ENCODE measurements at regions not wholly inside any gene's neighbourhood (a gene's known extent, or its start where the extent isn't known, plus 50 kb on each side); places are given as distances from the start of the nearest gene placed in this dataset.
A peak's percentile ranks its signal among the peaks of the same experiment; 100 is the strongest.
"Not testable (repeated sequence)": the region's sequence is repeated elsewhere in the genome, so short reads cannot be mapped to it uniquely, and the experiment has no call there.

DNA sequence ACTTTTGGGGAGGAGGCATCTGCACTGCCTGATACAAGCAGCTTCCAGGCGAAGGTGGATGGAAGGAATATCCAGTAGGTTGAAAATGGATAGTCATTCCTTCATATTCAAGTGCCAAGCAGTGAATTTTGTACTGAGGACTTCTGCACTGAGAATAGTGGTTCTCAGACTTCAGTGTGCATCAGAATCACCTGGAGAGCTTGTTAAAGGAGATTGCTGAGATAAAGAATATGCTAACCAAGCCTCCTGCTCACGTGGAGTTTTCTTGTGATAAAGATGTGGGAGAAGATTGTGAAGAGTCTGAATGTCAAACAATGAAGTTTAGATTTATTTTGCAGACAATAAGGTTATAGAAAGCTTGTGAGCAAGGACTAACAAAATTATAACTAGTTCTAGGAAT, 97.8 kb downstream of the HFE start:
- DNase-seq (ENCODE audit: low read depth) = no peak
- TF ChIP-seq, protein P1, sequence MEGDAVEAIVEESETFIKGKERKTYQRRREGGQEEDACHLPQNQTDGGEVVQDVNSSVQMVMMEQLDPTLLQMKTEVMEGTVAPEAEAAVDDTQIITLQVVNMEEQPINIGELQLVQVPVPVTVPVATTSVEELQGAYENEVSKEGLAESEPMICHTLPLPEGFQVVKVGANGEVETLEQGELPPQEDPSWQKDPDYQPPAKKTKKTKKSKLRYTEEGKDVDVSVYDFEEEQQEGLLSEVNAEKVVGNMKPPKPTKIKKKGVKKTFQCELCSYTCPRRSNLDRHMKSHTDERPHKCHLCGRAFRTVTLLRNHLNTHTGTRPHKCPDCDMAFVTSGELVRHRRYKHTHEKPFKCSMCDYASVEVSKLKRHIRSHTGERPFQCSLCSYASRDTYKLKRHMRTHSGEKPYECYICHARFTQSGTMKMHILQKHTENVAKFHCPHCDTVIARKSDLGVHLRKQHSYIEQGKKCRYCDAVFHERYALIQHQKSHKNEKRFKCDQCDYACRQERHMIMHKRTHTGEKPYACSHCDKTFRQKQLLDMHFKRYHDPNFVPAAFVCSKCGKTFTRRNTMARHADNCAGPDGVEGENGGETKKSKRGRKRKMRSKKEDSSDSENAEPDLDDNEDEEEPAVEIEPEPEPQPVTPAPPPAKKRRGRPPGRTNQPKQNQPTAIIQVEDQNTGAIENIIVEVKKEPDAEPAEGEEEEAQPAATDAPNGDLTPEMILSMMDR (conservative IDR thresholded peaks at IDR 0.05; ENCODE audit: low read depth, low read length) = no peak
- H3K4me3 ChIP-seq (ENCODE audit: low read depth, low read length) = no peak overlapping the region

DNA sequence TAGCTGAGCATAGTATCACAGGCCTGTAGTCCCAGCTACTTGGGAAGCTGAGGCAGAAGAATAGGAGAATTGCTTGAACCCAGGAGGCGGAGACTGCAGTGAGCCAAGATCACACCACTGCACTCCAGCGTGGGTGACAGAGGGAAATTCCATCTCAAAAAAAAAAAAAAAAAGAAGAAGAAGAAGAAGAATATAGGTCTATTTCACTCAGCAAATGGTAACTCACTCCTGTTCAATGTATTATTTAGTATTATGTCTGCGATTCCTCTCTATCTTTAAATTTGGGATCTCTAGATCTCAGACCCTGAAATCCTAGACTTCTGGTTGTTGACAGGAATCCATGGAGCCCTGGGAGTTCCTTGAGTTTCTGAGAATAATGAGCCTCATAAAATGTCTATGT, 98.6 kb downstream of the HFE start:
- TF ChIP-seq, protein P1 (conservative IDR thresholded peaks at IDR 0.05; ENCODE audit: low read depth, low read length) = no peak
- DNase-seq (ENCODE audit: low read depth) = no peak
- H3K4me3 ChIP-seq (ENCODE audit: low read depth, low read length) = no peak overlapping the region

DNA sequence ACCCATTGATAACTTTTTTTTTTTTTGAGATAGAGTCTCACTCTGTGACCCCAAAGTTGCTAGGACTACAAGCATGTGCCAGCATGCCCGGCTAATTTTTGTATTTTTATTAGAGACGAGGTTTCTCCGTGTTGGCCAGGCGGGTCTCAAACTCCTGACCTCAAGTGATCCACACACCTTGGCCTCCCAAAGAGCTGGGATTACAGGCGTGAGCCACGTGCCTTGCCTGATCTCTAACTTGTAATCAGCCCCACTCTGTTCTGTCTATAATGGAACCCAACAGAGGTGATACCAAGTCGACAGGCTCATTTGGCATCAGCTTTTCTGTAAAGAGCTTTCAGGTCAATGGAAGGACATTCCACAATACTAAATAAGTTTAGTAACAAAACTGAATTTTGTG, 99.4 kb downstream of the HFE start:
- DNase-seq (ENCODE audit: low read depth) = no peak
- no peak overlapping the region for H3K4me3 ChIP-seq (ENCODE audit: low read depth, low read length)
- TF ChIP-seq, protein P1 (conservative IDR thresholded peaks at IDR 0.05; ENCODE audit: low read depth, low read length) = no peak

DNA sequence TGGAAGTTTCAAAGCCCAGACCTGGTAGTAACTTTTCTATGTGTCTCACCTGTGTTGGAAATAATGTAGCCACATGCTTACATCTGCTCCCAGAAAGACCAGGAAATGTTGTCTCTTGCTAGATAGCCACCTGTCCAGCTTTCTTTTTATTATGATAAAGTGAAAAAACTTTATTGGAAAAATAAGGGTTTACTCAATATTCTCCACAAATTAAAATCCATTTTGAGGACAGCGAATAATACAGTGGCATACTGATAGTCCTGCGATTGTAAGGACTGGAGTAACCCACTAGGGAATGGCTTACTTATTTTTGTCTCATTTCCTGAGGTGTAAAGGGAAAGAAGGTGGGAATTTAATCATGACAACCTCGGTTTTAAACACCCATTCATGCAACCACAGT, 100.1 kb downstream of the HFE start:
- TF ChIP-seq, protein P1 (conservative IDR thresholded peaks at IDR 0.05; ENCODE audit: low read depth, low read length) = no peak
- no peak overlapping the region for H3K4me3 ChIP-seq (ENCODE audit: low read depth, low read length)
- no peak for DNase-seq (ENCODE audit: low read depth)

DNA sequence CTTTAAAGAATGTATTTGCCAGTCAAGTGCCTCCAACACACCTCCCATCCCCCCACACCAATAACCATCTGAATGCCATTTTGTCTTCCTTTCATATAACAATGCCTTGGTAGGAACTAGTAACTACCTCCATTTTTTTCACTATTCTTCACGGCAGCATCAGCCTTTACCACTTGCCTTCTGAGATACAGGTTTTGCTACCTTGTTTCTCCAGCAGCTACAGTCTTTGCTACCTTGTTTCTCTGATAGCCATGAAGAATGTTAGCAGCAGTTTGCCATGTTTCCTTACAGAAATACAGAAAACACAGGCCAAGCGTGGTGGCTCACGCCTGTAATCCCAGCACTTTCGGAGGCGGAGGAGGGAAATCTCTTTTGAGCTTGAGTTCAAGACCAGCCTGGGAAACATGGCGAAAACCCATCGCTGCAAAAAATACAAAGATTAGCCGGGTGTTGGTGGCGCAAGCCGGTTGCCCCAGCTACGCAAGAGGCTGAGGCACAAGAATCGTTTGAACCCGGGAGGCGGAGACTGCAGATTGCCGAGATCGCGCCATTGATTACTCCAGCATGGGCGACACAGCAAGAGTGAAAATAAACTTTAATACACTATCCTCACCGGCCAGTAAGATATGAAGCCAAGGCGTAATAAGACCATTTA, 100.9 kb downstream of the HFE start:
- H3K4me3 ChIP-seq (ENCODE audit: low read depth, low read length) = peak overlapping the region; percentile 63
- TF ChIP-seq, protein P1 (conservative IDR thresholded peaks at IDR 0.05; ENCODE audit: low read depth, low read length) = no peak
- no peak for DNase-seq (ENCODE audit: low read depth)

DNA sequence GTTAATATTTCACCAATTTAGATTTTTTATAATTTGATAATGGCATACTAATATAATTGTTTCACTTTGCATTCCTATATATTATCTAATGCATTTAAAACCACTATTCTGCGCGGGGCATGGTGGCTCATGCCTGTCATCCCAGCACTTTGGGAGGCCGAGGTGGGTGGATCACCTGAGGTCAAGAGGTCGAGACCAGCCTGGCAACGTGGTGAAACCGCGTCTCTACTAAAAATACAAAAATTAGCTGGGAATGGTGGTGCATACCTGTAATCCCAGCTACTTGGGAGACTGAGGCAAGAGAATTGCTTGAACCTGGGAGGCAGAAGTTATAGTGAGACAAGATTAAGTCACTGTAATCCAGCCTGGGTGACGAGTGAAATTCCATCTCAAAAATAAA, 104.3 kb downstream of the HFE start:
- H3K4me3 ChIP-seq (ENCODE audit: low read depth, low read length); DNase-seq (ENCODE audit: low read depth): not testable (repeated sequence)

DNA sequence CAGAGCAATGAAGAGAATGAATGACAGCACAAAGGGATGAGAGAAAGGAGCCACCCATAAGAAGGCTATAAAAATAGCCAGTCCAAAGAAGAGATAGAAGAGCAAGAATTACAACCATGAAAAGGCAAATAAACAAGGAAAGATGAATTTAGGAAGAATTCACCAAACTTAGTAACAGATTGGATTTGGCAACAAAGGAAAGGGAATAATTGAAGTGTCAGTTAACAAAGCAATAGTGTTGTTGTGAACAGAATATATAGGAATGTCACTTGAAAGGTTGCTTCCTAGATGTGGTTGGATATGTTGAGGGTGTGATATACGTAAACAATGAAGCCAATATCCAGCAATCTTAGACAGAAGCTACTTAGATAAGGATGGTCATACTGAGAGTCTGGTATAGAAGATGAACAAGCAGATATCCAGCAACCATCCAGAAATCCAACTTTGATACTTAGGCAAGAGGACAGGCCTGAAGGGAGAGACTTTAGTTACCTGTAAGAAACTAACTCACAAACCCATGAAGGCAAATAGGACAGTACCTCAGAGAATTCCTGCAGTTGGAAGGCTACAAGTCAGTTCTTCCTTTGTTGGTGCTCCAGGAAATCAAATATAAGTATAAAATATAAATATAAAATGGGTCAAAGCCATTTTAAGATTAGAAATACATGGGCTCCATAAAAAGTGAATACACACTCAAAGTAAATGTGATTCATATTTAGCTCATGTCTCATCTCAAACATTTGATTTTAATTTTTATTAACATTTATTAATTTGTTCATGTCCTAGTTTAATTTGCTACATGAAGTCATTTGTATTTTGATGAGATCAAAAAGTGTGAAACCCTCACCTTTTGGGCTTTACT, 106.5 kb downstream of the HFE start:
- DNase-seq (ENCODE audit: low read depth) = no peak
- no peak overlapping the region for H3K4me3 ChIP-seq (ENCODE audit: low read depth, low read length)
- TF ChIP-seq, protein P1 (conservative IDR thresholded peaks at IDR 0.05; ENCODE audit: low read depth, low read length) = no peak
